HCT116 (cell line): ENCODE measurements at regions not wholly inside any gene's neighbourhood (a gene's known extent, or its start where the extent isn't known, plus 50 kb on each side); places are given as distances from the start of the nearest gene placed in this dataset.

Experiments used
- ATAC-seq: fragments of 200-7000 bp; cut with Tn5 transposase; 2 replicates; pipeline ENCODE4 v1.9.1; 2020; ENCODE audit warnings: mild to moderate bottlenecking, moderate library complexity
- BruUV-seq: library from RNA; stranded (reverse); fragments of 400-500 nt; replicated peaks from 2 replicates; lab custom pipeline; 2021; lab: Mats Ljungman, UMichigan
- CTCF ChIA-PET: fragments of 300-600 bp; sonication (Branson Sonifier 250); formaldehyde crosslinking; loops from one replicate; lab custom pipeline; 2021; ENCODE audit warnings: antibody characterized with exemption; lab: Charles Lee
- POLR2A ChIA-PET: fragments of 300-600, 350-600 bp; sonication (Branson Sonifier 250); formaldehyde crosslinking; loops from one replicate; lab custom pipeline; 2021; ENCODE audit warnings: antibody characterized with exemption; lab: Charles Lee
- RAD21 ChIA-PET, 2 experiments: fragments of 300-600 bp; sonication (Branson Sonifier 250); formaldehyde crosslinking; loops; one replicate each; lab custom pipeline; 2023; ENCODE audit warnings: low total read pairs in 2 of 2; ENCODE audit not compliant: uncharacterized antibody in 2 of 2, unreplicated experiment in 2 of 2, low non-redundant PET in 1 of 2; lab: Charles Lee
- DNase-seq: peaks from one replicate; pipeline ENCODE4 v3.0.0-alpha.2; 2010; ENCODE audit warnings: low read depth, low spot score
- H2AFZ ChIP-seq: fragments of 200-600 bp; shearing (Covaris generic), sonication (generic); 2 replicates; pipeline ENCODE4 v1.6.1; 2017; ENCODE audit warnings: low read depth, mixed run types, mixed read lengths, antibody characterized with exemption, low read length; ENCODE audit not compliant: poor library complexity, severe bottlenecking
- H3K27ac ChIP-seq: 2 replicates; pipeline ENCODE4 v1.5.1; 2012; ENCODE audit warnings: low read depth, low read length
- H3K27me3 ChIP-seq: fragments of 200-600 bp; sonication (generic); 2 replicates; pipeline ENCODE4 v1.6.1; 2016; ENCODE audit warnings: mixed run types, low read length, mixed read lengths; ENCODE audit not compliant: insufficient read depth
- H3K36me3 ChIP-seq, 2 experiments: fragments of 200-500 bp in 1 of 2; fragments of 200-600 bp in 1 of 2; sonication (Bioruptor generic) in 1 of 2; sonication (generic) in 1 of 2; 2 replicates each; pipeline versions ENCODE4 v1.5.1 to v1.6.1; 2014 to 2016; ENCODE audit warnings: low read length in 2 of 2, inconsistent platforms in 1 of 2, mixed read lengths in 1 of 2, mixed run types in 1 of 2; ENCODE audit not compliant: insufficient read depth in 2 of 2, control insufficient read depth in 1 of 2
- H3K4me1 ChIP-seq, 2 experiments: fragments of 200-600 bp in 1 of 2; sonication (generic) in 1 of 2; 2 replicates each; pipeline versions ENCODE4 v1.5.1 to v1.6.1; 2012 to 2017; ENCODE audit warnings: low read length in 2 of 2, inconsistent platforms in 1 of 2, mild to moderate bottlenecking in 1 of 2, mixed read lengths in 1 of 2, mixed run types in 1 of 2, moderate library complexity in 1 of 2; ENCODE audit not compliant: insufficient read depth in 2 of 2, control insufficient read depth in 1 of 2
- H3K4me2 ChIP-seq: fragments of 200-600 bp; sonication (generic); 2 replicates; pipeline ENCODE4 v1.6.1; 2017; ENCODE audit warnings: mixed run types, low read length, mixed read lengths
- H3K4me3 ChIP-seq, 2 experiments: fragments of 200-600 bp in 1 of 2; sonication (generic) in 1 of 2; replicated peaks in 1 of 2; 2 replicates each; pipeline ENCODE4 v1.5.1; 2011 to 2016; ENCODE audit warnings: low read length in 2 of 2, control low read depth in 1 of 2, low read depth in 1 of 2, mild to moderate bottlenecking in 1 of 2, mixed read lengths in 1 of 2, mixed run types in 1 of 2
- H3K79me2 ChIP-seq: fragments of 200-600 bp; sonication (generic); 2 replicates; pipeline ENCODE4 v1.6.1; 2017; ENCODE audit warnings: mild to moderate bottlenecking, mixed run types, low read length, moderate library complexity, mixed read lengths; ENCODE audit not compliant: insufficient read depth
- H3K9ac ChIP-seq: fragments of 200-600 bp; sonication (generic); 2 replicates; pipeline ENCODE4 v1.6.1; 2016; ENCODE audit warnings: low read length, mixed read lengths
- H3K9me2 ChIP-seq: fragments of 200-600 bp; sonication (generic), shearing (Covaris generic); 2 replicates; pipeline ENCODE4 v1.6.1; 2017; ENCODE audit warnings: mixed run types, mild to moderate bottlenecking, moderate library complexity; ENCODE audit not compliant: insufficient read depth
- H3K9me3 ChIP-seq, 2 experiments: fragments of 200-500 bp in 1 of 2; fragments of 200-600 bp in 1 of 2; sonication (Bioruptor generic) in 1 of 2; sonication (generic) in 1 of 2; 2 replicates each; pipeline ENCODE4 v1.6.1; 2014 to 2017; ENCODE audit warnings: low read length in 2 of 2, mixed read lengths in 2 of 2, inconsistent platforms in 1 of 2, low read depth in 1 of 2, mild to moderate bottlenecking in 1 of 2, mixed run types in 1 of 2, moderate library complexity in 1 of 2; ENCODE audit not compliant: control insufficient read depth in 1 of 2, insufficient read depth in 1 of 2
- H4K20me1 ChIP-seq: fragments of 200-600 bp; sonication (generic), shearing (Covaris generic); 2 replicates; pipeline ENCODE4 v1.6.1; 2017; ENCODE audit warnings: mixed run types, mild to moderate bottlenecking, moderate library complexity; ENCODE audit not compliant: insufficient read depth
- CTCF ChIP-seq, 3 experiments: fragments of 200-600 bp in 1 of 3; sonication (generic) in 1 of 3; IDR thresholded peaks in 2 of 3; conservative IDR thresholded peaks in 1 of 3; 2 replicates each; pipeline ENCODE4 v1.5.1; 2012 to 2017; ENCODE audit warnings: low read depth in 2 of 3, low read length in 2 of 3, antibody characterized with exemption in 1 of 3, borderline replicate concordance in 1 of 3, control low read depth in 1 of 3, mild to moderate bottlenecking in 1 of 3, mixed read lengths in 1 of 3, mixed run types in 1 of 3, moderate library complexity in 1 of 3; ENCODE audit not compliant: insufficient read depth in 1 of 3
- ELF1 ChIP-seq: IDR thresholded peaks from 2 replicates; pipeline ENCODE4 v1.6.1; 2012; ENCODE audit warnings: low read depth, borderline replicate concordance
- EZH2phosphoT487 ChIP-seq: fragments of 200-600 bp; IDR thresholded peaks from 2 replicates; pipeline ENCODE4 v1.6.1; 2018; ENCODE audit warnings: antibody characterized with exemption, borderline replicate concordance
- RAD21 ChIP-seq: IDR thresholded peaks from 2 replicates; pipeline ENCODE4 v1.6.1; 2012; ENCODE audit warnings: low read depth, mild to moderate bottlenecking
- SP1 ChIP-seq: IDR thresholded peaks from 2 replicates; pipeline ENCODE4 v1.6.1; 2012; ENCODE audit warnings: low read depth
- SRF ChIP-seq: IDR thresholded peaks from 2 replicates; pipeline ENCODE4 v1.6.1; 2012; ENCODE audit warnings: low read depth
- ZBTB33 ChIP-seq: IDR thresholded peaks from 2 replicates; pipeline ENCODE4 v1.6.1; 2011; ENCODE audit warnings: mild to moderate bottlenecking, low read length, moderate library complexity; ENCODE audit not compliant: insufficient replicate concordance; ENCODE audit errors: extremely low read depth
- ZFX ChIP-seq: fragments of 450-650 bp; IDR thresholded peaks from 2 replicates; pipeline ENCODE4 v1.6.1; 2017
- intact Hi-C: fragments of 100-400 bp; cut with micrococcal nuclease; formaldehyde crosslinking; loops from 2 replicates; pipeline ENCODE4 v1.10.0; 2022

- no peak for TF ChIP-seq CTCF (IDR thresholded peaks at IDR 0.05 in 2 of 3, conservative IDR thresholded peaks at IDR 0.05 in 1 of 3; ENCODE audit: borderline replicate concordance in 1 of 3, insufficient read depth in 1 of 3, low read depth in 2 of 3, low read length in 2 of 3)
Measured at GRCh38 chr14:66238969-66239368, 247.2 kb upstream of the CCDC196 start (continued).

GRCh38 chr14:66239589-66239988 lies 246.6 kb upstream of the CCDC196 start:
- intact Hi-C loops = no loop called here
- ChIA-PET RAD21 (no interaction called here), POLR2A (no interaction called here)

More at GRCh38 chr14:66239589-66239988, 246.6 kb upstream of the CCDC196 start:
- no peaks in the 10 kb centered on the region for H3K79me2 ChIP-seq
- BruUV-seq = no TSS peak
- TF ChIP-seq SP1 (no peak), ZFX (no peak), RAD21 (no peak), ELF1 (no peak), EZH2phosphoT487 (no peak), ZBTB33 (no peak), CTCF (IDR thresholded peaks at IDR 0.05 in 2 of 3, conservative IDR thresholded peaks at IDR 0.05 in 1 of 3; ENCODE audit: borderline replicate concordance in 1 of 3, insufficient read depth in 1 of 3, low read depth in 2 of 3, low read length in 2 of 3) (no peak), SRF (no peak)
- TF ChIP-seq, all 23 proteins: peak for 0
- H3K27me3 ChIP-seq = peaks cover 4% of the 10 kb centered on the region; the same call in 1 of the 2 replicates
- H3K36me3 ChIP-seq = no peaks in the 10 kb centered on the region
- no peaks in the 10 kb centered on the region for H3K9me2 ChIP-seq
- no peak overlapping the region for H3K9ac ChIP-seq
- CTCF ChIA-PET = no interaction called here
- H3K4me3 ChIP-seq = no peak overlapping the region
- no peak overlapping the region for H3K27ac ChIP-seq
- no peak overlapping the region for H2AFZ ChIP-seq
- H3K4me1 ChIP-seq = 0 out of 4 replicates have a peak, but pooled peaks cover 0 to 2% of the 10 kb centered on the region in 2 experiments
- H3K9me3 ChIP-seq = no peaks in the 10 kb centered on the region
- DNase-seq (no peak), ATAC-seq (no peak)
- no peak overlapping the region for H3K4me2 ChIP-seq
- H4K20me1 ChIP-seq = no peaks in the 10 kb centered on the region
